ENCODE measurements at regions not wholly inside any gene's neighbourhood (a gene's known extent, or its start where the extent isn't known, plus 50 kb on each side); places are given as distances from the start of the nearest gene placed in this dataset.

GRCh38 chr18:2360861-2361260 is 210.4 kb downstream of the METTL4 start:
- DNase-seq (ENCODE audit: low read depth): peak; percentile 19

GRCh38 chr18:2368102-2368501 is 203.2 kb downstream of the METTL4 start:
- DNase-seq (ENCODE audit: low read depth): no peak

GRCh38 chr18:2376707-2377106 is 194.6 kb downstream of the METTL4 start:
- DNase-seq (ENCODE audit: low read depth): no peak

DNA sequence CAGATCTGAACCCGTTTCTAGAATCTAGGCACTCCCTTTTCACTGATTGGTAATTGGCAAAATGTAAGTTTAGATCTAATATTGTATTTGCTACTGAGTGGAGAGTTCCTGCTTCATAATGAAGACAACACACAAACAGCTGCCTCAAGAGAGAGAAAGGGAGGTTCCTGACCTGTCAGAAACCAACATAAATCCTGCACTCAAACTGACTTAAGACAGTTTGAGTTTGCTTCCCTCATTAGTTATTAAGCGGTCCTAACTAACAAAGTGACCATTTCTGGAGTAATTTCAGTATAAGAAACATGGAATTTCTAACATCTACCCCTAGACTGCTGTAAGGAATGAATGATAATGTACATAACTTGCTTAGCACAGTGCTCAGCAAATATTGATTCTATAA is 191.2 kb downstream of the METTL4 start:
- no peak for DNase-seq (ENCODE audit: low read depth)

GRCh38 chr18:2381539-2381938 is 189.8 kb downstream of the METTL4 start:
- no peak for DNase-seq (ENCODE audit: low read depth)

GRCh38 chr18:2387588-2387987 is 183.7 kb downstream of the METTL4 start:
- DNase-seq (ENCODE audit: low read depth): no peak

- DNase-seq (ENCODE audit: low read depth): no peak
Measured at GRCh38 chr18:2390158-2390557, 181.1 kb downstream of the METTL4 start.

- DNase-seq (ENCODE audit: low read depth): no peak
Measured at GRCh38 chr18:2391470-2391869, 179.8 kb downstream of the METTL4 start.

- DNase-seq (ENCODE audit: low read depth): peak; percentile 35
Measured at GRCh38 chr18:2392446-2392845, 178.9 kb downstream of the METTL4 start.

- no peak for DNase-seq (ENCODE audit: low read depth)
Measured at GRCh38 chr18:2394684-2395083, 176.6 kb downstream of the METTL4 start.

DNA sequence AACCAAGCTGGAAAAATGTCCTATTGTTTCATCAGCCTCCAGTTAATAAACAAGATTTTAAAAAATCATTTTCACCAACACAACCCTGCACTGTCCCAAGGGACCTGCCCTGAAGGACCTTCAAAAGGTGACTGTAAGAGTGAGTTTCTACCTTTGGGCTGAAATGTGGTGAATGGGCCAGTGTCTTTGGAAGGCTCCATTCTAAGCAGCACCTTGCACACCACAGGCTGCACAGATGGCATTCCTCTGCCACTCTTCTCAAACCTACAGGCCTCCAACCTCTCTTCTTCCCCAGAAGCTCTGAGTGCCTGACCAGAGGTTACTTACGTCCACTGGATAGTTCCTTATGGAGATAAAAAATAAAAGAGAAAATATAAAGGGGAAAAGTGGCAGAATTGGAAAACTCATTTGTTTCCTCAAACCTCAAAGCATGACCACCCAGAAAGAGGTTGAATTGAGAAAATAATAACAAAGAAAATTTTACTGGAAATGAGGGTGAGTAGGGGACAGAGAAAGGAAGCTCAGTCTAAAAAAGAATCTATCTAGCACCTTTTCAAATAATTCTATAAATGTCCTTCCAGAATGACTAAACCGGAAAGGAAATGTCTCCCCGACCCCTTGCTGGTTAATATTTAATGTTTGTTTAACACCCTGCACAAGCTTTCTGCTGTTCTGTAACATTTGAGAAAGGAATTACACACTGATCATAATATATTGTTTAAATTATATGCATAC is 175.7 kb downstream of the METTL4 start:
- no peak for DNase-seq (ENCODE audit: low read depth)

GRCh38 chr18:2396162-2396505 is 175.2 kb downstream of the METTL4 start:
- DNase-seq (ENCODE audit: low read depth): no peak

DNA sequence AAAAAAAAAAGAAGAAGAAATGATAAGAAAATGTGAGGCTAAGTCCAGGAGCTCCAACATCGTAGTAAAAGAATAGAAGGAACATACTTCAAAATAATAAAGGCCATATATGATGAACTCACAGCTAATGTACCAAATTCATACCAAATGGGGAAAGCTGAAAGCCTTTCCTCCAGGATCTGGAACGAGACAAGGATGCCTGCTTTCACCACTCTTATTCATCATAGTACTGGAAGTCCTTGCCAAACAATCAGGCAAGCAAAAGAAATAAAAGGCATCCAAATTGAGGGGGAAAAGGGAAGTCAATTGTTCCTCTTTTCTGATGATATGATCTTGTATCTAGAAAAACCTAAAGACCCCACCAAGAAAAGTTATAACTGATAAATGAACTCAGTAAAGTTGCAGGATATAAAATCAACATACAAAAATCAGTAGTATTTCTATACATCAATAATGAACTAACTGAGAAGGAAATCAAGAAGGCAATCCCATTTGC is 170.6 kb downstream of the METTL4 start:
- no peak for DNase-seq (ENCODE audit: low read depth)

- DNase-seq (ENCODE audit: low read depth): no peak
Measured at GRCh38 chr18:2402084-2402483, 169.2 kb downstream of the METTL4 start.

GRCh38 chr18:2406544-2406943 is 164.8 kb downstream of the METTL4 start:
- DNase-seq (ENCODE audit: low read depth): no peak

DNA sequence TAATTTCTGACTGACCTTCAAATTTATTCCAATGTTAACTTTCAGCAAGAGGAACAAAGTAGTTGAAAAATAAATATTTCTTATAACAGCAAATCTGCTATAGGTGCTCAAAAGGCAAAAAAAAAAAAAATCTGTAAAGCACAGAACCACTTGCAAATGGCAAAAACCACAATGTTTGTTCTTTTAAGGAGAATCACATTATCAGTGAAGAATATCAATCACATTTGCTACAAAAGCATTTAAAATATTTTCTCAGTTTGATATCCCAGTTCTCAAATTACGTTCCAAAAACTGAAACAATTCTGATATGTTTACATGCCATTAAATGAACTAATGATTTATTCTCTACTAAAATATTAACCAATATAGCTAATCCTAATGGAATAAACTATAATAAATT is 163.3 kb downstream of the METTL4 start:
- DNase-seq (ENCODE audit: low read depth): no peak

- DNase-seq (ENCODE audit: low read depth): no peak
Measured at GRCh38 chr18:2409906-2410305, 161.4 kb downstream of the METTL4 start.

DNA sequence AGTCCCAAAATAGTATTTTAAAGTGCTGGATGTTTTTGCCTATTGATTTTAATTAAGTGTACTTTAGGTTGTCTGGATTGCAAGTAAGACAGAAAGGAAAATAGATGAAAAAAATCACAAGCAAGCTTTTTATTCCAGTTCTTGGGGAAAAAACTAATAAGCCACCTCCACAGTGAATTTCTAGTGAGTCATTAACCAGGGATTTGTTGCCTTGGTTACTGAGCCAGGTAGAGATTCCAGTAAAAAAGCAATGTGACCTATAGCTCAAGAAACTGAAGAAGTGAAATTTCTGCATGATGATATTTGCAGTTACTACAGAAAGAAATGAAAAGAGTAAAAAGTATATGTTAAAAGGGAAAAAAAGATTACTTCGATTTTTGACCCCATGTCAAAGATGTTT is 160.6 kb downstream of the METTL4 start:
- no peak for DNase-seq (ENCODE audit: low read depth)

DNA sequence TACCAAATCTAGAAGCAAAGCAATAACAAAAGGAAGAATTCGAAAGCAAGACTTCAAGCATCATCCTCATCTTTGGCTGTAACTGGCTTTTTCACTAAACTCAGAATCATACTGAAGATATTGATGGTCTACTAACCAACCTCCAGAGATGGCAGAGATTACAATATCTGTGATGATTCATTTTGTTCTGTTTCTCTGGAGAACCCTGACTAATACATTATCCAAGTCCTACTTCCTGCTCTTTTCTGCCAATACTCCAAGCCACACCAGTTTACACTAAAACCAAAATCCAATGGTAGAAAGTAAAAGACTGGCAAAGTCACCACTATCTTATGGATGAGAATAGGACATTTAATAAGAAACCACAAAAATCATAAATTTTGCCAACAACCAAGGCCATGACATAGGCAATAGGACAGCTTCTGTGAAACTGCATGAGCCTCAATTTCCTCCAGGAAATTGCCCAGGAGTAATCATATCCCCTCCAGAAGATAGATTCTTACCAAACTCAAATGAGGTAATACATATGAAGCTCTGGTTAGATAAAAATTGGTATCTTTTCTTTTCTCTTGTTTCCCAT is 159.8 kb downstream of the METTL4 start:
- DNase-seq (ENCODE audit: low read depth): no peak

- no peak for DNase-seq (ENCODE audit: low read depth)
Measured at GRCh38 chr18:2412281-2412680, 159.0 kb downstream of the METTL4 start.

DNA sequence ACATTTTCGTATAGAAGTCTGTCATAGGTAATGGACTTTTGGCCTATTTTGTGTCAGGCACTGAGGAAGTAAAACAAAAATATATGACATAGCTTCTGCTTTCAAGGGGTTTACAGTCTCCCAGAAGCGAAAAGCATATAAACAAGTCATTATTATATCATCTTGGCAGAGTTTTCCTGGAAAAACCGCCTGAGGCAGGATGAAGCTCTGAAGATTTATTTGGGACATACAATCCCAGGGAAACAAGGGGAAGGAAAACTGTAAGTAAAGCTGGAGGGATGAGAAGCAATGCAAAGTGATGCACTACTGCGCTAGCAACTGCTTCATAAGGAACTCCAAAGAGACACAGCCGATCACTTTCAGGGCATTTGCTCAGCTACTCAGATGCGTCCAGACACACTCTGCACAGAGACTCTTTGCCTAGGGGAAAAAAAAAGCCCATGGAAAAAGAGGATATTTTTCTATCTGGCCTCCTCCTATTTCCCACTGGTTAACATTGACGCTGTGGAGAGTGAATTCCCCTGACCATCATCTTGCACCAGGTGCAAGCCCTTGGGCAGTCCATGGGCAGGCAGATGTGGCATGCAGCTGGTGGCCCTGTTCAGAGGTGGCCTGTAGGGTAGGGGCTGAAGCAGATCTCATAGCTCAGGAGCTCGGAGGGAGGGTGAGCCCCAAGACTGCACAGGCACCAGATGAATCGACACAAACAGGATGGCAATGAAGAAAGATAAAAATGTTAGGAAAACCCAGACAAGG is 158.1 kb downstream of the METTL4 start:
- no peak for DNase-seq (ENCODE audit: low read depth)

- no peak for DNase-seq (ENCODE audit: low read depth)
Measured at GRCh38 chr18:2414235-2414634, 157.1 kb downstream of the METTL4 start.

DNA sequence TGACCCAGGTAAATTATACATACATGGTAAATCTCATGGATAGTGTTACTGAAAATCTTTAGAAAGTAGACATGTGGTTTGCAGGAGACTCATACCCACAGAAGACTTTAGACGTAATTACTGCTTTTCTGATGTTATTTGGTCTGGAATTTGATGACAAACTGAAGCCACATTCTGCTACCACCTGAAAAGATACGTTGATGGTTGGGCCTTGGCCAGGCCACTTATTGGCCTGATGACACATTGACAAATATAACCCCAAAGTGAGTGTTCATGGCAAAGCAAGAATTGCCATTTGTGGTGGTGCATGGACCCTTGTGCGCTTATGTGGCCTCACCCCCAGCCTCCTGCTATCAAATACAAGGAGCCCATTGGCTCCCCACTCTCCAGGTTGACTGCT is 155.6 kb downstream of the METTL4 start:
- no peak for DNase-seq (ENCODE audit: low read depth)
